AML-193 (cell line): ENCODE measurements at regions not wholly inside any gene's neighbourhood (a gene's known extent, or its start where the extent isn't known, plus 50 kb on each side); places are given as distances from the start of the nearest gene placed in this dataset.

Experiments used
- DNase-seq, 2 experiments: peaks; one replicate each; lab custom pipeline; 2025; lab: John Stamatoyannopoulos, UW

DNA sequence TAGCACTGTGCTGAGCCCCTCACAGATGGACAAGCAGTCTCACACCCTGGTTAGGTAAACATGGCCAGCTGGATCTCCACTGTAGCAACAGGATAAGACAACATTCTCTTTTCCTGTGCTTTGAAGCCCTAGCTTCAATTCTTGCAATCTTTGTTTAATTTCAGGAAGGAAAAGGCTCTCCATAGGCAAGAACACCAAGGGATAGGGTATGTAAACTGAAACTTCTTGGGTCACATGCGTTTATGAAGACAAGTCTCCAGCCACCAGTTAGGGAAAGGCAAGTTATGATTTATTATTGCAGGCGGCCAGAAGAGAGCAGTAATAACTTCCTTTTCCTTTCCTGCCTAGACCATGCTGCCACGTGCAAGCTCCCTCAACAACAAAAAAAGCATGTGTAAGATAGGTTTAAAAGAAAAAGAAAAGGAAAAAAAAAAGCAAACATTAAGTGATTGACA, 50.1 kb upstream of the POU5F2 start:
- DNase-seq = peak in 1 of 2 experiments; percentile 10
